Neural progenitor cell (in vitro differentiated cells): ENCODE measurements at regions not wholly inside any gene's neighbourhood (a gene's known extent, or its start where the extent isn't known, plus 50 kb on each side); places are given as distances from the start of the nearest gene placed in this dataset.
"Not testable (repeated sequence)": the region's sequence is repeated elsewhere in the genome, so short reads cannot be mapped to it uniquely, and the experiment has no call there.

ENCODE experiments used
- DNase-seq: peaks from one replicate; pipeline ENCODE4 v3.0.0-alpha.2; 2016; ENCODE audit warnings: low spot score
- H2AFZ ChIP-seq: fragments of 200-600 bp; sonication (generic); replicated peaks from 2 replicates; pipeline ENCODE4 v1.6.1; 2016; ENCODE audit warnings: antibody characterized with exemption
- H3F3A ChIP-seq: fragments of 200-600 bp; sonication (generic); 2 replicates; pipeline ENCODE4 v1.6.1; 2016; ENCODE audit warnings: antibody characterized with exemption, low read depth
- H3K27ac ChIP-seq: fragments of 200-600 bp; sonication (generic); 2 replicates; pipeline ENCODE4 v1.5.1; 2016; ENCODE audit warnings: mild to moderate bottlenecking
- H3K27me3 ChIP-seq: fragments of 200-600 bp; sonication (generic); 2 replicates; pipeline ENCODE4 v1.6.1; 2016; ENCODE audit warnings: mild to moderate bottlenecking, moderate library complexity
- H3K36me3 ChIP-seq: fragments of 200-600 bp; sonication (generic); 2 replicates; pipeline ENCODE4 v1.5.1; 2016
- H3K4me1 ChIP-seq: fragments of 200-600 bp; sonication (generic); 2 replicates; pipeline ENCODE4 v1.6.1; 2016; ENCODE audit warnings: mixed run types
- H3K4me2 ChIP-seq: fragments of 200-600 bp; sonication (generic); 2 replicates; pipeline ENCODE4 v1.6.1; 2016
- H3K4me3 ChIP-seq: fragments of 200-600 bp; sonication (generic); 2 replicates; pipeline ENCODE4 v1.5.1; 2016
- H3K79me2 ChIP-seq: fragments of 200-600 bp; sonication (generic); 2 replicates; pipeline ENCODE4 v1.6.1; 2016; ENCODE audit warnings: low read depth
- H3K9ac ChIP-seq: fragments of 200-600 bp; sonication (generic); 2 replicates; pipeline ENCODE4 v1.6.1; 2016
- H3K9me3 ChIP-seq: fragments of 200-600 bp; sonication (generic); 2 replicates; pipeline ENCODE4 v1.5.1; 2016; ENCODE audit warnings: low read depth
- H4K20me1 ChIP-seq: fragments of 200-600 bp; sonication (generic); 2 replicates; pipeline ENCODE4 v1.6.1; 2016; ENCODE audit warnings: low read depth
- H3K27ac Mint-ChIP-seq: 3 replicates; pipeline ENCODE4 v1.8.0; 2021; ENCODE audit warnings: mixed read lengths
- H3K27me3 Mint-ChIP-seq: 2 replicates; pipeline ENCODE4 v1.8.0; 2022; ENCODE audit warnings: low read depth, mild to moderate bottlenecking, inconsistent platforms, moderate library complexity, mixed read lengths; ENCODE audit not compliant: insufficient read depth
- H3K36me3 Mint-ChIP-seq: 3 replicates; pipeline ENCODE4 v1.8.0; 2021; ENCODE audit warnings: mixed read lengths
- H3K4me1 Mint-ChIP-seq: 3 replicates; pipeline ENCODE4 v1.8.0; 2021; ENCODE audit warnings: mixed read lengths
- H3K4me3 Mint-ChIP-seq: 3 replicates; pipeline ENCODE4 v1.8.0; 2021; ENCODE audit warnings: mild to moderate bottlenecking, moderate library complexity, mixed read lengths
- H3K9me3 Mint-ChIP-seq: 3 replicates; pipeline ENCODE4 v1.8.0; 2020; ENCODE audit warnings: mixed read lengths
- EZH2 ChIP-seq: fragments of 200-600 bp; sonication (generic); IDR thresholded peaks from 2 replicates; pipeline ENCODE4 v1.6.1; 2017; ENCODE audit warnings: antibody characterized with exemption, mild to moderate bottlenecking, moderate library complexity
- EZH2phosphoT487 ChIP-seq: fragments of 200-600 bp; sonication (generic); IDR thresholded peaks from 2 replicates; pipeline ENCODE4 v1.6.1; 2017; ENCODE audit warnings: antibody characterized with exemption
- TF ChIP-seq, protein P1 (sequence below): fragments of 200-600 bp; sonication (generic); IDR thresholded peaks from 2 replicates; pipeline ENCODE4 v1.5.1; 2017; ENCODE audit warnings: antibody characterized with exemption, mild to moderate bottlenecking

- H2AFZ ChIP-seq = no peak overlapping the region
- no peak overlapping the region for H3K4me3 Mint-ChIP-seq
- H3K79me2 ChIP-seq = no peaks in the 10 kb centered on the region
- H3K4me1 ChIP-seq = peaks cover 6% of the 10 kb centered on the region
- H3K36me3 ChIP-seq = no peaks in the 10 kb centered on the region
- H3K27ac Mint-ChIP-seq = no peak overlapping the region
- H3K9me3 ChIP-seq = no peaks in the 10 kb centered on the region
- no peak overlapping the region for H3K4me3 ChIP-seq
- TF ChIP-seq EZH2phosphoT487 (no peak), EZH2 (no peak)
- TF ChIP-seq, protein P1, sequence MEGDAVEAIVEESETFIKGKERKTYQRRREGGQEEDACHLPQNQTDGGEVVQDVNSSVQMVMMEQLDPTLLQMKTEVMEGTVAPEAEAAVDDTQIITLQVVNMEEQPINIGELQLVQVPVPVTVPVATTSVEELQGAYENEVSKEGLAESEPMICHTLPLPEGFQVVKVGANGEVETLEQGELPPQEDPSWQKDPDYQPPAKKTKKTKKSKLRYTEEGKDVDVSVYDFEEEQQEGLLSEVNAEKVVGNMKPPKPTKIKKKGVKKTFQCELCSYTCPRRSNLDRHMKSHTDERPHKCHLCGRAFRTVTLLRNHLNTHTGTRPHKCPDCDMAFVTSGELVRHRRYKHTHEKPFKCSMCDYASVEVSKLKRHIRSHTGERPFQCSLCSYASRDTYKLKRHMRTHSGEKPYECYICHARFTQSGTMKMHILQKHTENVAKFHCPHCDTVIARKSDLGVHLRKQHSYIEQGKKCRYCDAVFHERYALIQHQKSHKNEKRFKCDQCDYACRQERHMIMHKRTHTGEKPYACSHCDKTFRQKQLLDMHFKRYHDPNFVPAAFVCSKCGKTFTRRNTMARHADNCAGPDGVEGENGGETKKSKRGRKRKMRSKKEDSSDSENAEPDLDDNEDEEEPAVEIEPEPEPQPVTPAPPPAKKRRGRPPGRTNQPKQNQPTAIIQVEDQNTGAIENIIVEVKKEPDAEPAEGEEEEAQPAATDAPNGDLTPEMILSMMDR = no peak
- H3F3A ChIP-seq = no peaks in the 10 kb centered on the region
- H3K36me3 Mint-ChIP-seq = no peaks in the 10 kb centered on the region
- no peaks in the 10 kb centered on the region for H4K20me1 ChIP-seq
- no peaks in the 10 kb centered on the region for H3K4me1 Mint-ChIP-seq
- no peaks in the 10 kb centered on the region for H3K27me3 Mint-ChIP-seq
- H3K9me3 Mint-ChIP-seq = no peaks in the 10 kb centered on the region
- no peak overlapping the region for H3K27ac ChIP-seq
- no peak overlapping the region for H3K4me2 ChIP-seq
- H3K27me3 ChIP-seq = no peaks in the 10 kb centered on the region
- no peak for DNase-seq
- no peak overlapping the region for H3K9ac ChIP-seq
Observed at GRCh38 chr3:118529554-118529953, 505.1 kb downstream of the IGSF11 start.

- DNase-seq = no peak
- TF ChIP-seq, protein P1 = no peak
- TF ChIP-seq EZH2phosphoT487 (no peak), EZH2 (no peak)
- H3K9me3 Mint-ChIP-seq = no peaks in the 10 kb centered on the region
- Histone ChIP-seq H3K27ac (no peak overlapping the region), H3K9me3 (no peaks in the 10 kb centered on the region), H3K4me2 (no peak overlapping the region), H2AFZ (no peak overlapping the region), H3K79me2 (no peaks in the 10 kb centered on the region), H3K9ac (no peak overlapping the region), H3F3A (no peaks in the 10 kb centered on the region), H4K20me1 (no peaks in the 10 kb centered on the region), H3K27me3 (no peaks in the 10 kb centered on the region), H3K36me3 (no peaks in the 10 kb centered on the region), H3K4me1 (peaks cover 6% of the 10 kb centered on the region), H3K4me3 (no peak overlapping the region)
- no peak overlapping the region for H3K4me3 Mint-ChIP-seq
- H3K27me3 Mint-ChIP-seq = no peaks in the 10 kb centered on the region
- no peaks in the 10 kb centered on the region for H3K4me1 Mint-ChIP-seq
- H3K27ac Mint-ChIP-seq = no peak overlapping the region
- H3K36me3 Mint-ChIP-seq = no peaks in the 10 kb centered on the region
Observed at GRCh38 chr3:118530350-118530922, 504.2 kb downstream of the IGSF11 start.

DNA sequence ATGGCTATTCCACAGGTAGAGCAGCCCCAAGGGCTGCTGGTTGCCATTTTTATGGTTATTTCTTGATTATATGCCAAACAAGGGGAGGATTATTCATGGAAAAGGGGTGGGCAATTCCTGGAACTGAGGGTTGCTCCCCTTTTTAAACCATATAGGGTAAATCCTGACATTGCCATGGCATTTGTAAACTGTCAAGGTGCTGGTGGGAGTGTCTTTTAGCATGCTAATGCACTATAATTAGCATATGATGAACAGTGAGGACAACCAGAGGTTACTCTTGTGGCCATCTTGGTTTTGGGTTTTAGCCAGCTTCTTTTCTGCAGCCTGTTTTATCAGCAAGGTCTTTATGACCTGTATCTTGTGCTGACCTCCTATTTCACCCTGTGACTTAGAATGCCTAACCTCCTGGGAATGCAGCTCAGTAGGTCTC lies 503.7 kb downstream of the IGSF11 start:
- H3K9me3 Mint-ChIP-seq = not testable (repeated sequence)

GRCh38 chr3:118531816-118532215 lies 502.8 kb downstream of the IGSF11 start:
- Histone ChIP-seq H3K27ac (no peak overlapping the region), H3K27me3 (no peaks in the 10 kb centered on the region), H2AFZ (no peak overlapping the region), H3K9ac (no peak overlapping the region), H3K9me3 (no peaks in the 10 kb centered on the region), H3K36me3 (no peaks in the 10 kb centered on the region), H3K4me2 (no peak overlapping the region), H3K79me2 (no peaks in the 10 kb centered on the region), H3K4me1 (peaks cover 6% of the 10 kb centered on the region), H3K4me3 (no peak overlapping the region), H4K20me1 (no peaks in the 10 kb centered on the region), H3F3A (no peaks in the 10 kb centered on the region)
- TF ChIP-seq, protein P1 = no peak
- no peak for TF ChIP-seq EZH2
- TF ChIP-seq EZH2phosphoT487 = no peak
- Mint-ChIP-seq H3K4me3 (no peak overlapping the region), H3K36me3 (no peaks in the 10 kb centered on the region), H3K4me1 (no peaks in the 10 kb centered on the region), H3K27ac (no peak overlapping the region), H3K27me3 (no peaks in the 10 kb centered on the region), H3K9me3 (no peaks in the 10 kb centered on the region)
- no peak for DNase-seq

More for the DNA sequence above, 503.7 kb downstream of the IGSF11 start:
- DNase-seq, H3K9me3 ChIP-seq, H3K27me3 ChIP-seq, H3K79me2 ChIP-seq, H4K20me1 ChIP-seq, H3F3A ChIP-seq, H2AFZ ChIP-seq, H3K4me1 ChIP-seq, H3K9ac ChIP-seq, H3K4me3 Mint-ChIP-seq, H3K27ac Mint-ChIP-seq, H3K27me3 Mint-ChIP-seq, H3K4me2 ChIP-seq, H3K27ac ChIP-seq, H3K36me3 ChIP-seq, H3K4me3 ChIP-seq, H3K36me3 Mint-ChIP-seq, H3K4me1 Mint-ChIP-seq: not testable (repeated sequence)
